ENCODE measurements at regions not wholly inside any gene's neighbourhood (a gene's known extent, or its start where the extent isn't known, plus 50 kb on each side); places are given as distances from the start of the nearest gene placed in this dataset.
"Not testable (repeated sequence)": the region's sequence is repeated elsewhere in the genome, so short reads cannot be mapped to it uniquely, and the experiment has no call there.

GRCh38 chr16:72654535-72654934, 393.4 kb downstream of the ZFHX3 start:
- DNase-seq = no peak

- no peak for DNase-seq
Measured at GRCh38 chr16:72649254-72649944, 398.5 kb downstream of the ZFHX3 start.

- DNase-seq = no peak
Measured at GRCh38 chr16:72646615-72647014, 401.3 kb downstream of the ZFHX3 start.

GRCh38 chr16:72645538-72645937, 402.4 kb downstream of the ZFHX3 start:
- DNase-seq = no peak

GRCh38 chr16:72644911-72645310, 403.0 kb downstream of the ZFHX3 start:
- no peak for DNase-seq

- no peak for DNase-seq
Measured at GRCh38 chr16:72639494-72639893, 408.4 kb downstream of the ZFHX3 start.

GRCh38 chr16:72637306-72637705, 410.6 kb downstream of the ZFHX3 start:
- no peak for DNase-seq

GRCh38 chr16:72635694-72636093, 412.2 kb downstream of the ZFHX3 start:
- no peak for DNase-seq

GRCh38 chr16:72635104-72635503, 412.8 kb downstream of the ZFHX3 start:
- no peak for DNase-seq

- not testable (repeated sequence) for DNase-seq
Measured at GRCh38 chr16:72627182-72627896, 420.6 kb downstream of the ZFHX3 start.

- DNase-seq = no peak
Measured at GRCh38 chr16:72626623-72627022, 421.3 kb downstream of the ZFHX3 start.

GRCh38 chr16:72621651-72622050, 426.3 kb downstream of the ZFHX3 start:
- no peak for DNase-seq

GRCh38 chr16:72620853-72621252, 427.1 kb downstream of the ZFHX3 start:
- no peak for DNase-seq

GRCh38 chr16:72620348-72620747, 427.6 kb downstream of the ZFHX3 start:
- DNase-seq = no peak

- no peak for DNase-seq
Measured at GRCh38 chr16:72615856-72616255, 432.1 kb downstream of the ZFHX3 start.

- DNase-seq = no peak
Measured at GRCh38 chr16:72612718-72613117, 435.2 kb downstream of the ZFHX3 start.

GRCh38 chr16:72612256-72612655, 435.7 kb downstream of the ZFHX3 start:
- DNase-seq = no peak

GRCh38 chr16:72609933-72610332, 438.0 kb upstream of the PMFBP1 start:
- peak; percentile 6 for DNase-seq

GRCh38 chr16:72609066-72609465, 437.1 kb upstream of the PMFBP1 start:
- no peak for DNase-seq

GRCh38 chr16:72604375-72604774, 432.4 kb upstream of the PMFBP1 start:
- no peak for DNase-seq

- no peak for DNase-seq
Measured at GRCh38 chr16:72602499-72602898, 430.5 kb upstream of the PMFBP1 start.

GRCh38 chr16:72598696-72599095, 426.7 kb upstream of the PMFBP1 start:
- DNase-seq = no peak

- no peak for DNase-seq
Measured at GRCh38 chr16:72597938-72598337, 426.0 kb upstream of the PMFBP1 start.

GRCh38 chr16:72596373-72596772, 424.4 kb upstream of the PMFBP1 start:
- no peak for DNase-seq
